OCI-LY7 (cell line): ENCODE measurements at regions not wholly inside any gene's neighbourhood (a gene's known extent, or its start where the extent isn't known, plus 50 kb on each side); places are given as distances from the start of the nearest gene placed in this dataset.

Experiments used
- BruUV-seq: library from RNA; stranded (reverse); fragments of 400-500 nt; replicated peaks from 2 replicates; lab custom pipeline; 2021; lab: Mats Ljungman, UMichigan
- CTCF ChIA-PET: fragments of 300-600 bp; sonication (Branson Sonifier 250); formaldehyde crosslinking; loops from one replicate; lab custom pipeline; 2022; ENCODE audit warnings: antibody characterized with exemption; ENCODE audit not compliant: unreplicated experiment; lab: Charles Lee
- POLR2A ChIA-PET: fragments of 300-600 bp; sonication (Branson Sonifier 250); formaldehyde crosslinking; loops from one replicate; lab custom pipeline; 2022; ENCODE audit warnings: antibody characterized with exemption; lab: Charles Lee
- DNase-seq: peaks from one replicate; pipeline ENCODE4 v3.0.0-alpha.2; 2015; ENCODE audit warnings: low spot score
- H2AFZ ChIP-seq: fragments of 200-600 bp; sonication (generic), shearing (Covaris generic); 2 replicates; pipeline ENCODE4 v1.6.1; 2014; ENCODE audit warnings: mild to moderate bottlenecking, antibody characterized with exemption, low read length, moderate library complexity
- H3K27ac ChIP-seq: fragments of 200-600 bp; sonication (generic); 2 replicates; pipeline ENCODE4 v1.5.1; 2014; ENCODE audit warnings: mixed run types, low read depth, mild to moderate bottlenecking, moderate library complexity, low read length, inconsistent platforms; ENCODE audit not compliant: poor library complexity, severe bottlenecking
- H3K36me3 ChIP-seq: fragments of 200-600 bp; sonication (generic); 2 replicates; pipeline ENCODE4 v1.6.1; 2014; ENCODE audit warnings: mild to moderate bottlenecking, antibody characterized with exemption, low read length, moderate library complexity, mixed read lengths; ENCODE audit not compliant: insufficient read depth
- H3K4me1 ChIP-seq: fragments of 200-600 bp; sonication (generic); 2 replicates; pipeline ENCODE4 v1.5.1; 2014; ENCODE audit warnings: mild to moderate bottlenecking, low read length; ENCODE audit not compliant: insufficient read depth, poor library complexity, severe bottlenecking
- H3K4me2 ChIP-seq: fragments of 200-600 bp; sonication (generic); 2 replicates; pipeline ENCODE4 v1.6.1; 2014; ENCODE audit warnings: mild to moderate bottlenecking, low read length
- H3K4me3 ChIP-seq: fragments of 200-600 bp; sonication (generic); 2 replicates; pipeline ENCODE4 v1.5.1; 2014; ENCODE audit warnings: mild to moderate bottlenecking, low read depth, low read length; ENCODE audit not compliant: poor library complexity, severe bottlenecking
- H3K79me2 ChIP-seq: fragments of 200-600 bp; sonication (generic); 2 replicates; pipeline ENCODE4 v1.6.1; 2016; ENCODE audit warnings: low read depth, mild to moderate bottlenecking, low read length, moderate library complexity, mixed read lengths; ENCODE audit not compliant: insufficient read depth
- H3K9me2 ChIP-seq: fragments of 200-600 bp; sonication (generic); 2 replicates; pipeline ENCODE4 v1.6.1; 2016; ENCODE audit warnings: mild to moderate bottlenecking, low read length, mixed read lengths; ENCODE audit not compliant: insufficient read depth
- H3K9me3 ChIP-seq: fragments of 200-600 bp; sonication (generic); 2 replicates; pipeline ENCODE4 v1.6.1; 2014; ENCODE audit warnings: mild to moderate bottlenecking, mixed run types, low read length, mixed read lengths
- H4K20me1 ChIP-seq: fragments of 200-600 bp; sonication (generic); 2 replicates; pipeline ENCODE4 v1.6.1; 2014; ENCODE audit warnings: mild to moderate bottlenecking, antibody characterized with exemption, low read length, moderate library complexity, mixed read lengths; ENCODE audit not compliant: insufficient read depth
- EZH2phosphoT487 ChIP-seq: fragments of 200-600 bp; sonication (generic); IDR thresholded peaks from 2 replicates; pipeline ENCODE4 v1.6.1; 2018; ENCODE audit warnings: low read depth, borderline replicate concordance, mild to moderate bottlenecking, mixed run types, antibody characterized with exemption, low read length, moderate library complexity, mixed read lengths
- intact Hi-C: fragments of 100-400 bp; cut with micrococcal nuclease; formaldehyde crosslinking; loops from one replicate; pipeline ENCODE4 v1.10.0; 2022; ENCODE audit not compliant: unreplicated experiment
- TF ChIP-seq, protein P1 (sequence below): fragments of 200-600 bp; sonication (generic); conservative IDR thresholded peaks from 2 replicates; pipeline ENCODE4 v1.5.1; 2014; ENCODE audit warnings: mild to moderate bottlenecking, antibody characterized with exemption, low read length, moderate library complexity, mixed read lengths

DNA sequence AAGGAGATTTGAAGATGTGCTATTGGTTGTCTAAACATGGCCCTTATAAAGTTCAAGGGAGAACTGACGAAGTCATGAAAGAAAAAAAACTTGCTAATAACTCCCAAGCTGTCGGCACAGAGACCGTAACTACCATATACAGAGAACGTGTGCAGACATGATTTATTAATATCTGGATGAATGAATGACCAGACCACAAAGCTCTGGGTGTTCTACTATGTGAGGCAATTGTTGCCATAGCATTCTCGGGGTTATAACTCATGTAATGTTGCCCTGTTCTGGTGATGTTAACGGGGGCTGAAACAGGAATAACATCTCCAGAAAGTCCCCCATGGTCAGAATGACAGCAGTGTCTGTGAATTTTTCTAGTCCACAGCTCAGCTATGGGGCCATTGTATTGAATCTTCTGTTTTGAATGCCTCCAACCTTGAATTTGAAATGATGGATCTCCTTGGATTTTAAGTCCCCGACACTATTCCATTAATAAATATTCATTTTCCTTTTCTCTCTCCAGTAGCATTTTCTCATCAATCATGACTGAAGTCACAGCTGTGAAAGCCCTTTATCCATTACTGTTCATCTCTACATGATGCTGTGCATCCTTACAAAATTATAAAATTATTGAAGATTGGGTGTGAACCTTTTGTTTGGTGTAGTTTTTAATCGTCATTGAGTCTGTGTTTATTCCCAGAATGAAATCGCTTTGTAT, 483.4 kb upstream of the KLHL29 start:
- Histone ChIP-seq H4K20me1 (no peaks in the 10 kb centered on the region), H3K4me1 (no peaks in the 10 kb centered on the region), H3K9me2 (no peaks in the 10 kb centered on the region), H3K4me2 (no peak overlapping the region), H2AFZ (no peak overlapping the region), H3K36me3 (no peaks in the 10 kb centered on the region), H3K79me2 (no peaks in the 10 kb centered on the region), H3K4me3 (no peak overlapping the region), H3K27ac (no peak overlapping the region), H3K9me3 (no peaks in the 10 kb centered on the region)
- no peak for TF ChIP-seq EZH2phosphoT487
- TF ChIP-seq, protein P1, sequence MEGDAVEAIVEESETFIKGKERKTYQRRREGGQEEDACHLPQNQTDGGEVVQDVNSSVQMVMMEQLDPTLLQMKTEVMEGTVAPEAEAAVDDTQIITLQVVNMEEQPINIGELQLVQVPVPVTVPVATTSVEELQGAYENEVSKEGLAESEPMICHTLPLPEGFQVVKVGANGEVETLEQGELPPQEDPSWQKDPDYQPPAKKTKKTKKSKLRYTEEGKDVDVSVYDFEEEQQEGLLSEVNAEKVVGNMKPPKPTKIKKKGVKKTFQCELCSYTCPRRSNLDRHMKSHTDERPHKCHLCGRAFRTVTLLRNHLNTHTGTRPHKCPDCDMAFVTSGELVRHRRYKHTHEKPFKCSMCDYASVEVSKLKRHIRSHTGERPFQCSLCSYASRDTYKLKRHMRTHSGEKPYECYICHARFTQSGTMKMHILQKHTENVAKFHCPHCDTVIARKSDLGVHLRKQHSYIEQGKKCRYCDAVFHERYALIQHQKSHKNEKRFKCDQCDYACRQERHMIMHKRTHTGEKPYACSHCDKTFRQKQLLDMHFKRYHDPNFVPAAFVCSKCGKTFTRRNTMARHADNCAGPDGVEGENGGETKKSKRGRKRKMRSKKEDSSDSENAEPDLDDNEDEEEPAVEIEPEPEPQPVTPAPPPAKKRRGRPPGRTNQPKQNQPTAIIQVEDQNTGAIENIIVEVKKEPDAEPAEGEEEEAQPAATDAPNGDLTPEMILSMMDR = no peak
- intact Hi-C loops = no loop called here
- POLR2A ChIA-PET = no interaction called here
- no peak for DNase-seq
- CTCF ChIA-PET = no interaction called here
- BruUV-seq = no TSS peak

DNA sequence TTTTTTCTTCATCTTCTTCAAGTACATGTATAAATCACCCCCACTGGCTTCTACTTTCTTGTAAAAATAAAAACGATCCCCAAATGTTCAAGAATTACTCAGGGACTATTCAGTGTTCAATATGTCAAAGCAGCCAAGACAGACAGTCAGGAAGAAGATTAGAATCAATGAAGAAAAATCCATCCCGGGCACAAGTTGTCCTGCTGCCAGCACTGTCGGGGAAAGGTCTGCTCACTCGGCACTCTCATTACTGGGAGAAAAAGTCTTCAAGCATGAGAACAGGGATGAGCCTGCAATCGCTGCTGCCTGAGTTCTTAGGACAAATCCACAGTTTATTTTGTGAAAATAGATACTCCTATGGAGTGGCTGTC, 482.8 kb upstream of the KLHL29 start:
- TF ChIP-seq EZH2phosphoT487 = no peak
- TF ChIP-seq, protein P1 = no peak
- H2AFZ ChIP-seq = no peak overlapping the region
- no peaks in the 10 kb centered on the region for H3K4me1 ChIP-seq
- ChIA-PET POLR2A (no interaction called here), CTCF (no interaction called here)
- no peaks in the 10 kb centered on the region for H3K9me3 ChIP-seq
- H3K79me2 ChIP-seq = no peaks in the 10 kb centered on the region
- intact Hi-C loops = no loop called here
- no peak overlapping the region for H3K4me3 ChIP-seq
- H4K20me1 ChIP-seq = no peaks in the 10 kb centered on the region
- DNase-seq = no peak
- no peaks in the 10 kb centered on the region for H3K36me3 ChIP-seq
- BruUV-seq = no TSS peak
- H3K9me2 ChIP-seq = no peaks in the 10 kb centered on the region
- H3K27ac ChIP-seq = no peak overlapping the region
- no peak overlapping the region for H3K4me2 ChIP-seq

DNA sequence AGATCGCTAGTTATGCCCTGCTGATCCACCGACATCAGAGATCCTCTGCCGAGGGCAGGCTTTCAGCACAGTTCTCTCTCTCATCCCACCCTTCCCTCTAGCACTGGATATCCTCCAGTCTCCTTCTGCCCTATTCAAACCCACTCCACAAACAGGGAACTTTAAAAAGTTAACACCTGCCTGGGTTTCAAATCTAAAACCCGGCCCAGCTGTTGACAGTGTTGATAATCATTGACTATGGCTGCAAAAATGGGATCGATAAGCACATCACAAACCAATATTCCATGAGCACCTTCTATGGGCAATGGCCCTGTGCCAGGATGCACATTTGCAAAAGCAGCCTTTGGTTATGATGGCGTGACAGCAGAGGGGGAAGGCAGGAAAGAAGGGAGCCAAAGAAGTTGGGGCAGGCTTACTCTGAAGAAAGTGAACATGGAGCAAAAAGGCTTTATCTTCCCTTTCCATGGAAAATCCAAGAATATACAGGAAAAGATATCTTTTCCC, 482.3 kb upstream of the KLHL29 start:
- ChIA-PET POLR2A (no interaction called here), CTCF (no interaction called here)
- TF ChIP-seq, protein P1 = no peak
- TF ChIP-seq EZH2phosphoT487 = no peak

More for the DNA sequence above, 482.3 kb upstream of the KLHL29 start:
- H3K79me2 ChIP-seq = no peaks in the 10 kb centered on the region
- H2AFZ ChIP-seq = no peak overlapping the region
- H3K9me2 ChIP-seq = no peaks in the 10 kb centered on the region
- no peaks in the 10 kb centered on the region for H3K9me3 ChIP-seq
- no TSS peak for BruUV-seq
- no peak overlapping the region for H3K4me2 ChIP-seq
- H3K4me3 ChIP-seq = no peak overlapping the region
- intact Hi-C loops = no loop called here
- H4K20me1 ChIP-seq = no peaks in the 10 kb centered on the region
- H3K36me3 ChIP-seq = no peaks in the 10 kb centered on the region
- no peaks in the 10 kb centered on the region for H3K4me1 ChIP-seq
- no peak overlapping the region for H3K27ac ChIP-seq
- DNase-seq = no peak
